ENCODE measurements at regions not wholly inside any gene's neighbourhood (a gene's known extent, or its start where the extent isn't known, plus 50 kb on each side); places are given as distances from the start of the nearest gene placed in this dataset.

DNA sequence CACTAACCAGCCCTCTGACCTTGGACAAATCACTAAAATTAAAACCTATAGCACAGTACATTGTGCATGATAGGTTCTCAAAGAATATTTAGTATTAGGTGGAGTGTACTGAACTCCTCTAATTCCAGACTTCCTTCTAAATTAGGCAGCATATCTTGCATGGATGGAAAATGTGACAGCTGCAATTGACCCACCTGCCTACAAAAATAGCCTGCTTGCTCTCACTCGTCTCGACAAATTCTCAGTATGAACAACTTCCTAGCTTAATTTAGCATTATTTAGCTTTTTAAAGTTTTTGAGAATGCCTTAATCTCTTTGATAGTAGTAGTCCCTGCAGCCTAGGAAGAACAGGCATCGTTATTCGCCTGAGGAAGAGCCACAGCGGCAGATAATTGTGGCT, 482.0 kb downstream of the PIK3C3 start:
- TF ChIP-seq CTCF (conservative IDR thresholded peaks at IDR 0.05) (no peak), EZH2 (IDR thresholded peaks at IDR 0.05; ENCODE audit: low read depth) (no peak)
